ENCODE measurements at regions not wholly inside any gene's neighbourhood (a gene's known extent, or its start where the extent isn't known, plus 50 kb on each side); places are given as distances from the start of the nearest gene placed in this dataset.

- H3K4me2 ChIP-seq: no peak overlapping the region
- no peak overlapping the region for H3K9ac ChIP-seq
- no peaks in the 10 kb centered on the region for H3K27me3 Mint-ChIP-seq (ENCODE audit: insufficient read depth, low read depth)
Observed at GRCh38 chr9:32251539-32251938, 132.9 kb upstream of the ACO1 start.

DNA sequence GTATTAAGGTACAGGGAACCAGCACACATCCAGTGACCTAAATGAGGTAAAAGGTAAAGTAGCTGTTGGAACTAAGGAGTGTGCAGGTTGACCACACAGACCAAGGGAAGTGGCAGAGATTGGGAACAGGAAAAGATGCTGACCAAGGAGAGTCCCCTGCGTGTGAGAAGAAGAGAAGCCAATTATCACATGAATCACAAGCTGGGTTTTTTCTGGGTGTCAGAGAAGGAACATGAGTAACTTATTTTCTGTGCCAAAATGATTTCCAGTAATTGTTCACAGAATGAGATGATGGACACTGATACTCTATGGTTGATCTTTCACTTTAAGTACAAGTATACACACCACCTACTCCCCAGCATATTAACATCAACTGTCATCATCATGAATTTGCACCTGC, 130.7 kb upstream of the ACO1 start:
- Histone ChIP-seq H3K79me2 (ENCODE audit: low read depth) (no peaks in the 10 kb centered on the region), H3K9me3 (ENCODE audit: low read depth) (no peaks in the 10 kb centered on the region), H3K4me2 (no peak overlapping the region), H2AFZ (replicated peaks) (no peak overlapping the region), H3K27ac (no peak overlapping the region), H3K9ac (no peak overlapping the region), H4K20me1 (ENCODE audit: low read depth) (no peaks in the 10 kb centered on the region), H3K4me3 (no peak overlapping the region), H3K27me3 (no peaks in the 10 kb centered on the region), H3F3A (ENCODE audit: low read depth) (no peaks in the 10 kb centered on the region), H3K4me1 (no peaks in the 10 kb centered on the region), H3K36me3 (no peaks in the 10 kb centered on the region)
- H3K36me3 Mint-ChIP-seq: no peaks in the 10 kb centered on the region
- no peak for TF ChIP-seq EZH2 (IDR thresholded peaks at IDR 0.05)
- TF ChIP-seq EZH2phosphoT487 (IDR thresholded peaks at IDR 0.05): no peak
- H3K9me3 Mint-ChIP-seq: peaks cover 2% of the 10 kb centered on the region
- H3K4me3 Mint-ChIP-seq: no peak overlapping the region
- no peaks in the 10 kb centered on the region for H3K27me3 Mint-ChIP-seq (ENCODE audit: insufficient read depth, low read depth)
- H3K4me1 Mint-ChIP-seq: no peaks in the 10 kb centered on the region
- DNase-seq (ENCODE audit: low spot score): no peak
- no peak overlapping the region for H3K27ac Mint-ChIP-seq

More at GRCh38 chr9:32251539-32251938, 132.9 kb upstream of the ACO1 start:
- no peaks in the 10 kb centered on the region for H3K27me3 ChIP-seq
- H3K4me3 ChIP-seq: no peak overlapping the region
- TF ChIP-seq, protein P1, sequence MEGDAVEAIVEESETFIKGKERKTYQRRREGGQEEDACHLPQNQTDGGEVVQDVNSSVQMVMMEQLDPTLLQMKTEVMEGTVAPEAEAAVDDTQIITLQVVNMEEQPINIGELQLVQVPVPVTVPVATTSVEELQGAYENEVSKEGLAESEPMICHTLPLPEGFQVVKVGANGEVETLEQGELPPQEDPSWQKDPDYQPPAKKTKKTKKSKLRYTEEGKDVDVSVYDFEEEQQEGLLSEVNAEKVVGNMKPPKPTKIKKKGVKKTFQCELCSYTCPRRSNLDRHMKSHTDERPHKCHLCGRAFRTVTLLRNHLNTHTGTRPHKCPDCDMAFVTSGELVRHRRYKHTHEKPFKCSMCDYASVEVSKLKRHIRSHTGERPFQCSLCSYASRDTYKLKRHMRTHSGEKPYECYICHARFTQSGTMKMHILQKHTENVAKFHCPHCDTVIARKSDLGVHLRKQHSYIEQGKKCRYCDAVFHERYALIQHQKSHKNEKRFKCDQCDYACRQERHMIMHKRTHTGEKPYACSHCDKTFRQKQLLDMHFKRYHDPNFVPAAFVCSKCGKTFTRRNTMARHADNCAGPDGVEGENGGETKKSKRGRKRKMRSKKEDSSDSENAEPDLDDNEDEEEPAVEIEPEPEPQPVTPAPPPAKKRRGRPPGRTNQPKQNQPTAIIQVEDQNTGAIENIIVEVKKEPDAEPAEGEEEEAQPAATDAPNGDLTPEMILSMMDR (IDR thresholded peaks at IDR 0.05): peak; percentile 84
- no peak for TF ChIP-seq EZH2phosphoT487 (IDR thresholded peaks at IDR 0.05)
- H4K20me1 ChIP-seq (ENCODE audit: low read depth): no peaks in the 10 kb centered on the region
- no peaks in the 10 kb centered on the region for H3K9me3 ChIP-seq (ENCODE audit: low read depth)
- H3K27ac ChIP-seq: no peak overlapping the region
- no peak overlapping the region for H2AFZ ChIP-seq (replicated peaks)
- no peaks in the 10 kb centered on the region for H3K4me1 ChIP-seq
- peaks cover 2% of the 10 kb centered on the region for H3K9me3 Mint-ChIP-seq
- no peak overlapping the region for H3K4me3 Mint-ChIP-seq
- no peaks in the 10 kb centered on the region for H3K36me3 ChIP-seq
- H3F3A ChIP-seq (ENCODE audit: low read depth): no peaks in the 10 kb centered on the region
- no peaks in the 10 kb centered on the region for H3K36me3 Mint-ChIP-seq
- peaks cover 2% of the 10 kb centered on the region for H3K4me1 Mint-ChIP-seq
- peak; percentile 74 for DNase-seq (ENCODE audit: low spot score)
- H3K79me2 ChIP-seq (ENCODE audit: low read depth): no peaks in the 10 kb centered on the region
- no peak overlapping the region for H3K27ac Mint-ChIP-seq

GRCh38 chr9:32255026-32255425, 129.4 kb upstream of the ACO1 start:
- DNase-seq (ENCODE audit: low spot score): no peak
- TF ChIP-seq EZH2 (IDR thresholded peaks at IDR 0.05): no peak
- no peak overlapping the region for H3K4me3 ChIP-seq
- no peaks in the 10 kb centered on the region for H3K27me3 Mint-ChIP-seq (ENCODE audit: insufficient read depth, low read depth)
- no peaks in the 10 kb centered on the region for H3K4me1 Mint-ChIP-seq
- H3K4me2 ChIP-seq: no peak overlapping the region
- no peaks in the 10 kb centered on the region for H3K36me3 Mint-ChIP-seq
- no peaks in the 10 kb centered on the region for H3F3A ChIP-seq (ENCODE audit: low read depth)
- H3K27ac ChIP-seq: no peak overlapping the region
- H4K20me1 ChIP-seq (ENCODE audit: low read depth): no peaks in the 10 kb centered on the region
- no peak overlapping the region for H3K4me3 Mint-ChIP-seq
- H3K9me3 Mint-ChIP-seq: peaks cover 2% of the 10 kb centered on the region
- no peaks in the 10 kb centered on the region for H3K27me3 ChIP-seq
- H2AFZ ChIP-seq (replicated peaks): no peak overlapping the region
- no peak overlapping the region for H3K27ac Mint-ChIP-seq
- H3K36me3 ChIP-seq: no peaks in the 10 kb centered on the region
- no peaks in the 10 kb centered on the region for H3K79me2 ChIP-seq (ENCODE audit: low read depth)
- no peak overlapping the region for H3K9ac ChIP-seq
- H3K4me1 ChIP-seq: no peaks in the 10 kb centered on the region
- H3K9me3 ChIP-seq (ENCODE audit: low read depth): no peaks in the 10 kb centered on the region

GRCh38 chr9:32258482-32258881, 126.0 kb upstream of the ACO1 start:
- no peak overlapping the region for H3K4me3 ChIP-seq
- no peaks in the 10 kb centered on the region for H3K4me1 ChIP-seq
- TF ChIP-seq EZH2phosphoT487 (IDR thresholded peaks at IDR 0.05) (no peak), EZH2 (IDR thresholded peaks at IDR 0.05) (no peak)
- TF ChIP-seq, protein P1 (IDR thresholded peaks at IDR 0.05): no peak
- no peaks in the 10 kb centered on the region for H3K79me2 ChIP-seq (ENCODE audit: low read depth)
- H4K20me1 ChIP-seq (ENCODE audit: low read depth): no peaks in the 10 kb centered on the region
- no peaks in the 10 kb centered on the region for H3K9me3 ChIP-seq (ENCODE audit: low read depth)
- H3K27me3 ChIP-seq: no peaks in the 10 kb centered on the region
- Mint-ChIP-seq H3K9me3 (peaks cover 2% of the 10 kb centered on the region), H3K27ac (no peak overlapping the region), H3K4me1 (peaks cover 2% of the 10 kb centered on the region), H3K36me3 (no peaks in the 10 kb centered on the region), H3K4me3 (no peak overlapping the region), H3K27me3 (ENCODE audit: insufficient read depth, low read depth) (peaks cover 7% of the 10 kb centered on the region)
- no peaks in the 10 kb centered on the region for H3F3A ChIP-seq (ENCODE audit: low read depth)
- no peak overlapping the region for H3K9ac ChIP-seq
- H2AFZ ChIP-seq (replicated peaks): peak overlapping the region; percentile 6
- DNase-seq (ENCODE audit: low spot score): no peak
- H3K36me3 ChIP-seq: no peaks in the 10 kb centered on the region
- no peak overlapping the region for H3K4me2 ChIP-seq
- no peak overlapping the region for H3K27ac ChIP-seq

Measured in neural progenitor cell (in vitro differentiated cells).